ENCODE measurements at regions not wholly inside any gene's neighbourhood (a gene's known extent, or its start where the extent isn't known, plus 50 kb on each side); places are given as distances from the start of the nearest gene placed in this dataset.

- Histone ChIP-seq H3K4me3 (ENCODE audit: insufficient read depth, low read depth, low read length) (no peak overlapping the region), H3K36me3 (ENCODE audit: control insufficient read depth, insufficient read depth, low read length) (no peaks in the 10 kb centered on the region), H2BK120ac (ENCODE audit: low read depth, low read length) (no peak overlapping the region), H4K5ac (ENCODE audit: low read depth, low read length) (no peak overlapping the region), H3K79me1 (ENCODE audit: low read depth in 1 of 2, low read length in 2 of 2) (no peaks in the 10 kb centered on the region), H3K14ac (replicated peaks; ENCODE audit: low read depth, low read length) (no peak overlapping the region), H2BK20ac (ENCODE audit: low read depth, low read length) (no peak overlapping the region), H2BK15ac (ENCODE audit: low read depth, low read length) (no peak overlapping the region), H3K27me3 (ENCODE audit: control insufficient read depth, insufficient read depth, low read length) (no peaks in the 10 kb centered on the region), H2BK5ac (ENCODE audit: low read depth, low read length, poor library complexity, severe bottlenecking) (no peak overlapping the region), H3K27ac (ENCODE audit: insufficient read depth, low read length) (no peak overlapping the region), H2AK5ac (ENCODE audit: low read depth, low read length) (no peak overlapping the region), H3K56ac (ENCODE audit: extremely low read depth, insufficient read depth, low read length) (no peak overlapping the region), H3K18ac (ENCODE audit: low read depth, low read length) (no peak overlapping the region), H3K23ac (ENCODE audit: low read depth, low read length) (no peak overlapping the region), H2AK9ac (replicated peaks; ENCODE audit: low read depth, low read length, poor library complexity) (no peak overlapping the region), H2AFZ (replicated peaks; ENCODE audit: low read length, poor library complexity) (no peak overlapping the region), H3K9me3 (ENCODE audit: control insufficient read depth, insufficient read depth, low read length) (peaks cover 2% of the 10 kb centered on the region; the same call in 1 of the 2 replicates), H4K20me1 (ENCODE audit: insufficient read depth, low read length) (no peaks in the 10 kb centered on the region), H3K4me1 (ENCODE audit: control insufficient read depth, insufficient read depth, low read length) (no peaks in the 10 kb centered on the region), H3K9ac (ENCODE audit: low read depth, low read length) (no peak overlapping the region), H4K8ac (ENCODE audit: low read depth in 2 of 2, low read length in 2 of 2) (no peak overlapping the region), H3K4ac (ENCODE audit: low read depth, low read length) (no peak overlapping the region), H4K91ac (ENCODE audit: insufficient read depth, low read depth, low read length) (no peak overlapping the region), H3K4me2 (ENCODE audit: low read depth, low read length) (no peak overlapping the region), H3K9me1 (ENCODE audit: insufficient read depth, low read length) (no peaks in the 10 kb centered on the region)
- CTCF ChIA-PET = no interaction called here
- intact Hi-C loops (cut with micrococcal nuclease) = no loop called here
- no CpG with 5 or more reads among the region's 1 CpG for WGBS, 2 experiments (ENCODE audit: extremely low coverage in 2 of 2, insufficient read length in 1 of 2)
- POLR2A ChIA-PET (ENCODE audit: unreplicated experiment) = no interaction called here
- BruUV-seq (replicated peaks) = no TSS peak
- ATAC-seq (ENCODE audit: low read depth) (no peak), DNase-seq (no peak)
- no peak for TF ChIP-seq RAD21 (IDR thresholded peaks at IDR 0.05; ENCODE audit: low read length)
- TF ChIP-seq ELK1 (IDR thresholded peaks at IDR 0.05; ENCODE audit: borderline replicate concordance, low read depth, low read length) = no peak
- TF ChIP-seq CTCF (conservative IDR thresholded peaks at IDR 0.05; ENCODE audit: low read depth, low read length) = no peak
- no peak for TF ChIP-seq SMC3 (IDR thresholded peaks at IDR 0.05; ENCODE audit: low read depth, low read length)
- no peak for TF ChIP-seq FOS (IDR thresholded peaks at IDR 0.05; ENCODE audit: low read depth, low read length)
- TF ChIP-seq MXI1 (IDR thresholded peaks at IDR 0.05; ENCODE audit: borderline replicate concordance, low read depth, low read length) = no peak
- no peak for TF ChIP-seq BHLHE40 (IDR thresholded peaks at IDR 0.05; ENCODE audit: low read depth, low read length)
- TF ChIP-seq USF2 (IDR thresholded peaks at IDR 0.05; ENCODE audit: low read depth, low read length) = no peak
- no peak for TF ChIP-seq POLR2A (IDR thresholded peaks at IDR 0.05; ENCODE audit: low read depth, low read length)
- TF ChIP-seq MAFK (IDR thresholded peaks at IDR 0.05; ENCODE audit: low read depth, low read length) = no peak
- no peak for TF ChIP-seq CEBPB (IDR thresholded peaks at IDR 0.05; ENCODE audit: low read depth, low read length)
- TF ChIP-seq NFE2L2 (IDR thresholded peaks at IDR 0.05; ENCODE audit: low read depth, low read length) = no peak
- no peak for TF ChIP-seq RCOR1 (IDR thresholded peaks at IDR 0.05; ENCODE audit: insufficient replicate concordance, low read length)
- TF ChIP-seq MAZ (IDR thresholded peaks at IDR 0.05; ENCODE audit: borderline replicate concordance, low read depth, low read length) = no peak
- TF ChIP-seq CHD1 (IDR thresholded peaks at IDR 0.05; ENCODE audit: low read depth, low read length) = no peak
- in situ Hi-C loops (cut with MboI; ENCODE audit: low sequenced_read_pairs) = no loop called here
- dilution Hi-C loops (cut with HindIII; ENCODE audit: low sequenced_read_pairs, unreplicated experiment) = no loop called here
These were observed 327.0 kb downstream of the PCDH10 start for GRCh38 chr4:133476063-133476462.

All from IMR-90 (cell line).